ENCODE measurements at regions not wholly inside any gene's neighbourhood (a gene's known extent, or its start where the extent isn't known, plus 50 kb on each side); places are given as distances from the start of the nearest gene placed in this dataset.

DNA sequence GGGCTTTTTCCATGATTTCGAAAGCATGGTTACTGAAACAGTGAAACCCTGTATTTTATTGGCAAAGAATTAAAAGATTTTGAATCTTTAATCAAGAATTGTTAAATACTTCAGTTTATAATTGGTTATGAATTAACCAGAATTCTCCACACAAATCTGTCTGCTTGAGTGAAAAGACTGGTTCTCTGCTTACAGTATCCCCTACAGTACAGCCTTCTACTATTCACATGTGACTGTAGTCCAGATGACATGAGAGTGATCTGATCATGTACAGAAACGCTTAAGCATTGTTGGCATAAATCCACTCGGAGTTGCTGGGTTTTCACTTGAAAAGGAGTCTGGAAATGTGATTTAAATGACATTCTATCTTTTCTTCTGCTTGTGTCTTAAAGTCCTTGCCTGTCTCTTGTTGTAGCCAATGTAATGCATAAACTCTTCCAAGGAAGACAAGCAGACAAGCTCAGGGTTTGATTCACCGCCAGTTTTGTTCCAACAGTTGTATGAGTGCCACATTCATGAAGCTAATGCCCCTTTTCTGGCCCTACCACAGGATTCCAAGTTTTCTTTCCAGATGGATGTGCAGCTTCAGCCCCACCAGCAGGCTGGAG is 222.0 kb upstream of the LRIG3 start:
- in situ Hi-C loops (cut with MboI; ENCODE audit: low pct_unique_long_range_greater_than_20kb, low sequenced_read_pairs, unreplicated experiment) = no loop called here
- no peak for TF ChIP-seq CTCF (IDR thresholded peaks at IDR 0.05; ENCODE audit: extremely low read depth, insufficient read depth, missing control alignments)
- DNase-seq (ENCODE audit: low spot score) = no peak

- no peak for DNase-seq (ENCODE audit: low spot score)
- TF ChIP-seq CTCF (IDR thresholded peaks at IDR 0.05; ENCODE audit: extremely low read depth, insufficient read depth, missing control alignments) = no peak
- in situ Hi-C loops (cut with MboI; ENCODE audit: low pct_unique_long_range_greater_than_20kb, low sequenced_read_pairs, unreplicated experiment) = no loop called here
These were observed 214.4 kb upstream of the LRIG3 start for GRCh38 chr12:59134750-59135149.

- DNase-seq (ENCODE audit: low spot score) = no peak
- TF ChIP-seq CTCF (IDR thresholded peaks at IDR 0.05; ENCODE audit: extremely low read depth, insufficient read depth, missing control alignments) = no peak
- in situ Hi-C loops (cut with MboI; ENCODE audit: low pct_unique_long_range_greater_than_20kb, low sequenced_read_pairs, unreplicated experiment) = no loop called here
These were observed 211.2 kb upstream of the LRIG3 start for GRCh38 chr12:59131462-59131861.

GRCh38 chr12:59122784-59123183 is 202.5 kb upstream of the LRIG3 start:
- in situ Hi-C loops (cut with MboI; ENCODE audit: low pct_unique_long_range_greater_than_20kb, low sequenced_read_pairs, unreplicated experiment) = no loop called here
- no peak for TF ChIP-seq CTCF (IDR thresholded peaks at IDR 0.05; ENCODE audit: extremely low read depth, insufficient read depth, missing control alignments)
- no peak for DNase-seq (ENCODE audit: low spot score)

DNA sequence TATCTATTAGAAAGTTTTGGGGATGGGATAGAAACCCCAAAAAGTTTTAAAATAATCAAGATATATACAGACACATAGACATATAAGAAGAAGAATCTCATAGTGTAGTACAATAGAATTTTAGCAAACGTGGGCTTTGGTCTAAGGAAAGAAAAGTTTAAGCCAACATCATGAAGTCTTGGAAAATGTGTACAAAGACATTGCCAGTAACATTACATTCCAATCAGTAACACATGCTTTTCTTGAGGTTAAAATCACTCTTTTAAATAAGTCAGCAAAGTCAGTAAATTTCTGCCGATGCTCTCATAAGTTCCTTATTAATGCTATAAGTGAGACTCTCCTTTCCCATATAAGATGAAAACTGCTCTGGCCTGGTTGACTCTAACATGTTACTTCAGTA is 201.1 kb upstream of the LRIG3 start:
- in situ Hi-C loops (cut with MboI; ENCODE audit: low pct_unique_long_range_greater_than_20kb, low sequenced_read_pairs, unreplicated experiment) = no loop called here
- no peak for TF ChIP-seq CTCF (IDR thresholded peaks at IDR 0.05; ENCODE audit: extremely low read depth, insufficient read depth, missing control alignments)
- DNase-seq (ENCODE audit: low spot score) = no peak

DNA sequence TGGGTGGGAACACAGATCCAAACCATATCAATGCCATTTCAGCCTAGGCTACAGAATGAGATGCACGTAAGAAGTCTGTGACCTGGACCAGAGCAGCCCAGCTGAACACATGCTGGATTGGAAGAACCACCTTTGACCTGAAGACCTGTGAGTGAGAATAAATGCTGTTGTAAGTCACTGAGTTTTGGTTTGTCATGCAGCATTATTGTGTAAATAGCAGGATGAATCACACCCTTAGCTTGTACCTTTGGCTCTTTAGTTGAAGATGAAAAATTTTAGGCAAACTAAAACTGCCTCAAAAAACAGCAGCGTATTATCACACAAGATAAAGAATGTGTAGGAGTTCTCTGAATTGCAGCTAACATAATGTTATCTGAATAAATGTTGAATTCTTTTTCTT is 199.4 kb upstream of the LRIG3 start:
- TF ChIP-seq CTCF (IDR thresholded peaks at IDR 0.05; ENCODE audit: extremely low read depth, insufficient read depth, missing control alignments) = no peak
- no peak for DNase-seq (ENCODE audit: low spot score)
- in situ Hi-C loops (cut with MboI; ENCODE audit: low pct_unique_long_range_greater_than_20kb, low sequenced_read_pairs, unreplicated experiment) = no loop called here

- in situ Hi-C loops (cut with MboI; ENCODE audit: low pct_unique_long_range_greater_than_20kb, low sequenced_read_pairs, unreplicated experiment) = no loop called here
- no peak for DNase-seq (ENCODE audit: low spot score)
- TF ChIP-seq CTCF (IDR thresholded peaks at IDR 0.05; ENCODE audit: extremely low read depth, insufficient read depth, missing control alignments) = no peak
These were observed 198.1 kb upstream of the LRIG3 start for GRCh38 chr12:59118356-59118755.

Measured in GM13977 (cell line).